Transverse colon (tissue), 4 donors: ENCODE measurements at regions not wholly inside any gene's neighbourhood (a gene's known extent, or its start where the extent isn't known, plus 50 kb on each side); places are given as distances from the start of the nearest gene placed in this dataset.

Experiments
- CTCF ChIP-seq, 5 experiments: fragments of 200-600 bp in 3 of 5; fragments of 450-650 bp in 2 of 5; sonication (generic) in 3 of 5; IDR thresholded peaks; 1 replicate in 2 of 5; 2 replicates in 3 of 5; pipeline ENCODE4 v1.5.1; 2016 to 2017; ENCODE audit warnings: antibody characterized with exemption in 5 of 5, inconsistent platforms in 3 of 5, mild to moderate bottlenecking in 2 of 5, moderate library complexity in 1 of 5
- POLR2A ChIP-seq: fragments of 450-650 bp; IDR thresholded peaks from one replicate; pipeline ENCODE4 v1.6.1; 2016; ENCODE audit warnings: antibody characterized with exemption, mild to moderate bottlenecking, moderate library complexity
- POLR2AphosphoS5 ChIP-seq, 3 donors: sonication (generic); formaldehyde crosslinking; IDR thresholded peaks; one replicate each; pipeline ENCODE4 v1.6.1; 2016; ENCODE audit warnings: antibody characterized with exemption in 3 of 3

- no peak for TF ChIP-seq CTCF (IDR thresholded peaks at IDR 0.05)
- TF ChIP-seq POLR2A = no peak
- TF ChIP-seq POLR2AphosphoS5 (IDR thresholded peaks at IDR 0.05) = no peak
These were observed 513.4 kb downstream of the ANKRD7 start for GRCh38 chr7:118737935-118738334.
